AG09309 (cell line): ENCODE measurements at regions not wholly inside any gene's neighbourhood (a gene's known extent, or its start where the extent isn't known, plus 50 kb on each side); places are given as distances from the start of the nearest gene placed in this dataset.
A peak's percentile ranks its signal among the peaks of the same experiment; 100 is the strongest.
"Not testable (repeated sequence)": the region's sequence is repeated elsewhere in the genome, so short reads cannot be mapped to it uniquely, and the experiment has no call there.

Experiments used
- DNase-seq: peaks from one replicate; pipeline ENCODE4 v3.0.0-alpha.2; 2010; ENCODE audit warnings: low read depth
- H3K4me3 ChIP-seq: 2 replicates; pipeline ENCODE4 v1.5.1; 2011; ENCODE audit warnings: mild to moderate bottlenecking, low read depth, low read length, moderate library complexity; ENCODE audit not compliant: control insufficient read depth
- TF ChIP-seq, protein P1 (sequence below): IDR thresholded peaks from 2 replicates; pipeline ENCODE4 v1.5.1; 2011; ENCODE audit warnings: mild to moderate bottlenecking, low read depth, low read length, inconsistent platforms; ENCODE audit not compliant: insufficient read depth, control insufficient read depth; ENCODE audit errors: missing control alignments

DNA sequence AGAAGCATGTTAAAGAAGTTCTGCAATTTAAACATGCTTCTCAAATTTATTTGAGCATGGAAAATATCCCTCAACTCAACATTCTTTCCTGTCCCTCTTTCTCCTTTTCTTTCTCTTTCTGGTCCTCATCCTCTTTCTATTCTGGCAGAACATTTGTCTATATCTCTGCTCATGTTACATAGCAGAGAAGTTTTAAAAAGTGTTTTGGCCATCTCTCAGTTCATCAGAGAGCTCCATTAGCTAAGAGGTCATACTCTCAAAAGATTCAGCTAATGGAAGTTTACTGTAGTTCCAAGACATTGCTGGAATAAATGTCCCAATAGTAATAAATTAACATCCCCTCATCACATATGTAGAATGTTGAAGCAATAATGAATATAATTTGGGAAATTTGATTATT, 53.5 kb downstream of the XCL2 start:
- DNase-seq: no peak
- TF ChIP-seq, protein P1, sequence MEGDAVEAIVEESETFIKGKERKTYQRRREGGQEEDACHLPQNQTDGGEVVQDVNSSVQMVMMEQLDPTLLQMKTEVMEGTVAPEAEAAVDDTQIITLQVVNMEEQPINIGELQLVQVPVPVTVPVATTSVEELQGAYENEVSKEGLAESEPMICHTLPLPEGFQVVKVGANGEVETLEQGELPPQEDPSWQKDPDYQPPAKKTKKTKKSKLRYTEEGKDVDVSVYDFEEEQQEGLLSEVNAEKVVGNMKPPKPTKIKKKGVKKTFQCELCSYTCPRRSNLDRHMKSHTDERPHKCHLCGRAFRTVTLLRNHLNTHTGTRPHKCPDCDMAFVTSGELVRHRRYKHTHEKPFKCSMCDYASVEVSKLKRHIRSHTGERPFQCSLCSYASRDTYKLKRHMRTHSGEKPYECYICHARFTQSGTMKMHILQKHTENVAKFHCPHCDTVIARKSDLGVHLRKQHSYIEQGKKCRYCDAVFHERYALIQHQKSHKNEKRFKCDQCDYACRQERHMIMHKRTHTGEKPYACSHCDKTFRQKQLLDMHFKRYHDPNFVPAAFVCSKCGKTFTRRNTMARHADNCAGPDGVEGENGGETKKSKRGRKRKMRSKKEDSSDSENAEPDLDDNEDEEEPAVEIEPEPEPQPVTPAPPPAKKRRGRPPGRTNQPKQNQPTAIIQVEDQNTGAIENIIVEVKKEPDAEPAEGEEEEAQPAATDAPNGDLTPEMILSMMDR: no peak
- H3K4me3 ChIP-seq: no peak overlapping the region

DNA sequence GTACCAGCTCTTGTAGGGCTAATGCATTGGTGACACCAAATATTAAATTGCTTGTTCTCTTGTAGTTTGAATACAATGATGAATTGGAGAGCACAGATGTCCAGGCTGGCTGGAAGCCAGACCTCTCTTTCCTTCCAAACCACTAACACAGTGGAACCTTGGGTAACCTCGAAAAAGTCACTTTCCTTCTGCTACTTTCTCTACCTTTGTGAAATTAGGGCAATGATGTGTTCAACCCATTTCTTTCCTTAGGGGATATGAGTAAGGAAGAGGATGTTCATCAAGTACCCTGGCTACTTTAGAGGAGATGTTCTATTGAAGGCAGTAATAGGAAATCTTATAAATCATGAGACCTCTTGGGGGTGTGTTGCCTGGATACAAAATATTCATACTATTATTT, 55.7 kb downstream of the XCL2 start:
- H3K4me3 ChIP-seq: no peak overlapping the region
- peak; percentile 21 for DNase-seq
- TF ChIP-seq, protein P1: no peak

DNA sequence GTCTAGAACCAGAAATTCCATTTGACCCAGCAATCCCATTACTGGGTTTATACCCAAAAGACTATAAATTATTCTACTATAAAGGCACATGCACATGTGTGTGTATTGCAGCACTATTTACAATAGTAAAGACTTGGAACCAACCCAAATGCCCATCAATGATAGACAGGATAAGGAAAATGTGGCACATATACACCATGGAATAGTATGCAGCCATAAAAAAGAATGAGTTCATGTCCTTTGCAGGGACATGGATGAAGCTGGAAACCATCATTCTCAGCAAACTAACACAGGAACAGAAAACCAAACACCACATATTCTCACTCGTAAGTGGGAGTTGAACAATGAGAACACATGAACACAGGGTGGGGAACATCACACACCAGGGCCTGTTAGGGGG, 57.0 kb downstream of the XCL2 start:
- not testable (repeated sequence) for DNase-seq, H3K4me3 ChIP-seq

DNA sequence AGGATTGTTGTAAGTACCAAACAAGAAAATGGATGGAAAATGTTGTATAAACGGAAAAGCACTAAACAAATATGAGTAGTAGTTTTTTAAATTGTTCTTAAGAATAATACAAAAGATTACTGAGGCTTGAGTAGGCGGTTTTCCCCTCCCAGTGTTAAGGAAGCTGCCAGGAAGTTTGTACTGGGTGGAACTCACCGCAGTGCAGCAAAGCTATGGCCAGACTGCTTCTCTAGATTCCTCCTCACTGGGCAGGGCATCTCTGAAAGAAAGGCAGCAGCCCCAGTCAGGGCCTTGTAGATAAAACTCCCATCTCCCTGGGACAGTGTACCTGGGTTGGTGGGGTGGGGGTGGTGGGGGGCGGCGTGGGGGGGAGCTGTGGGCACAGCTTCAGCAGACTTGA, 58.7 kb downstream of the XCL2 start:
- no peak for DNase-seq
- TF ChIP-seq, protein P1: no peak
- H3K4me3 ChIP-seq: no peak overlapping the region

DNA sequence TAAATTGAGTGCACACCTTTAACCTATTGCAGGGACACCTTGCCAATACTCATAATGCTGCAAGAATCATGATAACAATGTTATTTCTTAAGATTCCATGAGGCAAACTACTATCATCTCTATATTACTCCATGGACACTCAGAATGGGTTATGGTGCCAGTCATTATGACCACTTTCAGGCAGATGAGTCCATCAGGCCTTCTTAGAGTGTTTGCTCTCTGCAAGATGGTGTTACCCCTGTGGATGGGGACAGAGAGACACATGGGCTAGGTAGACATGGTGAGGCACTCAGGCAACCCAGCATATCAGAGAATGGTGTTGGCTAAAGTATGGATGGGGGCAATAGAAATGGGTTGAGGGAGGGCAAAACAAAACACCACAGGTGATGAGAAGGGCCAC, 59.7 kb downstream of the XCL2 start:
- no peak for DNase-seq
- TF ChIP-seq, protein P1: no peak
- no peak overlapping the region for H3K4me3 ChIP-seq

DNA sequence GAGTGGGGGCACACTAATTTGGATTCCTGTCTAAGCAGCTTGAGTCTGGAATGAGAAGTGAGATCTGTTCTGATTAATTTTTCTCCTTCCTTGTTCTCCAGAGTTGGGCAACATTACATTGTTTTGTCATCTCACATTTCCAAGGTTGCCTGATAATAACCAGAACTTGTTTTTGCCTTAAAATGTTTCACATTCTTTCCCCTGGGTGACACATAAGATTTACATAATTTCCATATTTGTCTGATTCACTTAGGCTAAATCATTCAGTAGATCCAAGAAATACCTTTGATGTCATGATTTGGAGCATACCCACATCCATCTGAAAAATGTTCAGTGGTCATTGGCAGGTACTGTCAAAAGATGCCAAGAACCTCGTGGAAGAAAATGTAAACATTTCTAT, 60.3 kb downstream of the XCL2 start:
- H3K4me3 ChIP-seq: no peak overlapping the region
- peak; percentile 49 for DNase-seq
- TF ChIP-seq, protein P1: no peak

DNA sequence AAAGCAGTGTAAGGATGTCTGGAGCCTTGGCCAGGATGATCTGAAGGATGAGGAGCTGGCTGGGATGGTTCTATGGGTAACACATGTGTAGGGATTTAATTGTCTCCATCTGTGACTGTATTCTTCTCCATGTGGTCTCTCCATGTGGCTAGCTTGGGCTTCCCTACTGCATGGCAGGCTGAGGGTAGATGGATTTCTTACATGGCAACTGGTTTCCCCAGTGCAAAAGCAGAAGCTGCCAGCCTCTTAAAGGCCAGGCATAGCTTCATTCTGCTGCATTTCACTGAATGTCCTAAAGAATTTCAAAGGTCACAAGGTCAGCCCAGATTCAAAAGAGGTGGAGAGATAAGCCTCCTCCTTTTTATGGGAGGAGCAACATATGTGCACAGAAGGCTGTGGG, 61.7 kb downstream of the XCL2 start:
- no peak overlapping the region for H3K4me3 ChIP-seq
- TF ChIP-seq, protein P1: no peak
- no peak for DNase-seq
